Smooth muscle cell (in vitro differentiated cells): ENCODE measurements at regions not wholly inside any gene's neighbourhood (a gene's known extent, or its start where the extent isn't known, plus 50 kb on each side); places are given as distances from the start of the nearest gene placed in this dataset.

Experiments used
- DNase-seq: peaks from one replicate; lab custom pipeline; 2025; ENCODE audit not compliant: unreplicated experiment; lab: John Stamatoyannopoulos, UW
- H2AFZ ChIP-seq: fragments of 200-600 bp; sonication (generic); 2 replicates; pipeline ENCODE4 v1.6.0; 2016; ENCODE audit warnings: antibody characterized with exemption, low read depth, mild to moderate bottlenecking
- H3F3A ChIP-seq: fragments of 200-600 bp; sonication (generic); 2 replicates; pipeline ENCODE4 v1.6.0; 2017; ENCODE audit warnings: antibody characterized with exemption, low read depth
- H3K27ac ChIP-seq: fragments of 200-600 bp; sonication (generic); 2 replicates; pipeline ENCODE4 v1.5.1; 2016; ENCODE audit warnings: low read depth, mild to moderate bottlenecking
- H3K27me3 ChIP-seq: fragments of 200-600 bp; sonication (generic); 2 replicates; pipeline ENCODE4 v1.6.1; 2016; ENCODE audit warnings: low read depth, mild to moderate bottlenecking
- H3K36me3 ChIP-seq: fragments of 200-600 bp; sonication (generic); 2 replicates; pipeline ENCODE4 v1.5.1; 2016; ENCODE audit warnings: low read depth
- H3K4me1 ChIP-seq: fragments of 200-600 bp; sonication (generic); 2 replicates; pipeline ENCODE4 v1.5.1; 2016; ENCODE audit warnings: low read depth
- H3K4me2 ChIP-seq: fragments of 200-600 bp; sonication (generic); 2 replicates; pipeline ENCODE4 v1.6.0; 2016; ENCODE audit warnings: mild to moderate bottlenecking
- H3K4me3 ChIP-seq: fragments of 200-600 bp; sonication (generic); 2 replicates; pipeline ENCODE4 v1.5.1; 2016; ENCODE audit warnings: mild to moderate bottlenecking
- H3K79me2 ChIP-seq: fragments of 200-600 bp; sonication (generic); 2 replicates; pipeline ENCODE4 v1.6.0; 2016; ENCODE audit warnings: low read depth, mild to moderate bottlenecking
- H3K9ac ChIP-seq: fragments of 200-600 bp; sonication (generic); 2 replicates; pipeline ENCODE4 v1.6.0; 2016; ENCODE audit warnings: low read depth
- H3K9me3 ChIP-seq: fragments of 200-600 bp; sonication (generic); replicated peaks from 2 replicates; pipeline ENCODE4 v1.5.1; 2016; ENCODE audit warnings: low read depth
- H4K20me1 ChIP-seq: fragments of 200-600 bp; sonication (generic); 2 replicates; pipeline ENCODE4 v1.6.0; 2016; ENCODE audit warnings: low read depth
- WGBS: methylation state at CpG from one replicate; pipeline ENCODE4 v1.1.7; 2016; ENCODE audit warnings: low lambda C conversion rate; 5-methylcytosine and 5-hydroxymethylcytosine counted together
- TF ChIP-seq, protein P1 (sequence below): fragments of 200-600 bp; sonication (generic); IDR thresholded peaks from 2 replicates; pipeline ENCODE4 v1.5.1; 2017; ENCODE audit warnings: borderline replicate concordance, mild to moderate bottlenecking, antibody characterized with exemption; ENCODE audit not compliant: insufficient read depth, poor library complexity, severe bottlenecking

DNA sequence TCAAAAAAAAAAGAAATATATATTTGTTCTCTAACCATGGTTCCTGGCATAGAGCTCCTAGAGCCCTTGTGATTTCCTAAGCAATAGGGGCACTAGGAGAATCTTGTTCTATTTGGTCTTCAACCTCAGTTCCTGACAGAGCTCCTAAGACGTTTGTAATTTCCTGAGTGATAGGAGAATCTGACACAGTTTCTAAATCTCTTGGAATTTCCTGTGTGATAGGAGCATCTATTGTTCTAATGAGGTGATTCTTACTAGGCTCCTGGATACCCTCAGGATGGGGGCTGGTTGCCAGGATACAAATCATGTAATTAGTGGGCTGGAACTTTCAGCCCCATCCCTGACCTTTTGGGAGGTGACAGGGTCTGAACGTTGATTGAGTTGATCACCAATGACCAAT is 245.8 kb downstream of the ZEB2 start:
- TF ChIP-seq, protein P1, sequence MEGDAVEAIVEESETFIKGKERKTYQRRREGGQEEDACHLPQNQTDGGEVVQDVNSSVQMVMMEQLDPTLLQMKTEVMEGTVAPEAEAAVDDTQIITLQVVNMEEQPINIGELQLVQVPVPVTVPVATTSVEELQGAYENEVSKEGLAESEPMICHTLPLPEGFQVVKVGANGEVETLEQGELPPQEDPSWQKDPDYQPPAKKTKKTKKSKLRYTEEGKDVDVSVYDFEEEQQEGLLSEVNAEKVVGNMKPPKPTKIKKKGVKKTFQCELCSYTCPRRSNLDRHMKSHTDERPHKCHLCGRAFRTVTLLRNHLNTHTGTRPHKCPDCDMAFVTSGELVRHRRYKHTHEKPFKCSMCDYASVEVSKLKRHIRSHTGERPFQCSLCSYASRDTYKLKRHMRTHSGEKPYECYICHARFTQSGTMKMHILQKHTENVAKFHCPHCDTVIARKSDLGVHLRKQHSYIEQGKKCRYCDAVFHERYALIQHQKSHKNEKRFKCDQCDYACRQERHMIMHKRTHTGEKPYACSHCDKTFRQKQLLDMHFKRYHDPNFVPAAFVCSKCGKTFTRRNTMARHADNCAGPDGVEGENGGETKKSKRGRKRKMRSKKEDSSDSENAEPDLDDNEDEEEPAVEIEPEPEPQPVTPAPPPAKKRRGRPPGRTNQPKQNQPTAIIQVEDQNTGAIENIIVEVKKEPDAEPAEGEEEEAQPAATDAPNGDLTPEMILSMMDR = no peak
- Histone ChIP-seq H3K4me3 (no peak overlapping the region), H3K36me3 (no peaks in the 10 kb centered on the region), H3K9me3 (no peaks in the 10 kb centered on the region), H3F3A (no peaks in the 10 kb centered on the region), H3K79me2 (peaks cover 2% of the 10 kb centered on the region), H2AFZ (no peak overlapping the region), H3K4me1 (no peaks in the 10 kb centered on the region), H3K4me2 (no peak overlapping the region), H3K27me3 (no peaks in the 10 kb centered on the region), H3K27ac (no peak overlapping the region), H3K9ac (no peak overlapping the region), H4K20me1 (no peaks in the 10 kb centered on the region)
- no peak for DNase-seq
- WGBS = 56% methylated on average over 2 of the region's 2 CpGs

DNA sequence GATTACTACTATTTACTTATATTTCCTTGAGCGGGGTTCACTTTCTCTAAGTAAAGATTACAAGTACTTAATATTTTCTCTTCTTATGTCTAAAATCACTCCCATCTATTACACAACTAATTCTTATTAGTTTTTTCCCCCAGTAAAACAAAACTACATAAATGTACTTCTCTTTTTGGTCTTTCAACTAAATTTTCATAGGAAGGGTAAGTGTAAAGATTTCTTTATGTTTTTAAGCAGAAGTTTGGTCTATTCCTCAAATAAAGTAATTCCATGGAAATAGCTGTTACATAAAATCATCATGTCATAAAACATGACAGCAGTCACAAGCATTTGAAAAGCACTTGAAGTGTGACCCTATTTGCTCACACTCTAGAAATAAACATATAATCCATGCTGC is 249.0 kb downstream of the ZEB2 start:
- Histone ChIP-seq H3F3A (no peaks in the 10 kb centered on the region), H3K27me3 (no peaks in the 10 kb centered on the region), H3K4me3 (no peak overlapping the region), H3K27ac (no peak overlapping the region), H3K36me3 (no peaks in the 10 kb centered on the region), H4K20me1 (no peaks in the 10 kb centered on the region), H3K4me2 (no peak overlapping the region), H3K9ac (no peak overlapping the region), H2AFZ (no peak overlapping the region), H3K4me1 (no peaks in the 10 kb centered on the region), H3K79me2 (no peaks in the 10 kb centered on the region), H3K9me3 (no peaks in the 10 kb centered on the region)
- WGBS = 100% methylated on average over 1 of the region's 1 CpG
- DNase-seq = no peak
- TF ChIP-seq, protein P1 = no peak

DNA sequence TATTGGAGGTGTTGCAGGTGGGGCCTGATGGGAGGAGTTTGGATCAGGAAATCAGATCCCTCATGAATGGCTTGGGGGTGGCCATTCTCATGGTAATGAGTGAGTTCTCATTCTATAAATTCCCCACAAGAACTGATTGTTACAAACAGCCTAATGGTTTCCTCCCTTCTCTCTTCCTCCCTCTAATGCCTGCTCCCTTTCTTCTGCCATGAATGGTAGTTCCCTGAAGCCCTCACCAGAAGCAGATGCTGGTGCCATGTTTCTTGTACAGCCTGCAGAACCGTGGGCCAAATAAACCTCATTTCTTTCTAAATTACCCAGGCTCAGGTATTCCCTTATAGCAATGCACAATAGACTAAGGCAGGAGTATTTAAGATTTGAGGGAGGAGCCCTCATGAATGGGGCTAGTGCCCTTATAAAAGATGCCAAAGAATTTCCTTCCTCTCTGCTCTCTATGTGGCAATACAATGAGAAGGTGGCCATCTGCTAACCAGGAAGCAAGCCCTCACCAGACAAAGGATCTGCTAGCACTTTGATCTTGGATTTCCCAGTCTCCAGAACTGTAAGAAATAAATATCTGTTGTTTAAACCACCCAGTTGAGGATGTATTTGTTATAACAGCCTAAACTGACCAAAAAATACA is 251.8 kb downstream of the ZEB2 start:
- 59% methylated on average over 1 of the region's 1 CpG for WGBS

More for the DNA sequence above, 251.8 kb downstream of the ZEB2 start:
- H3K4me3 ChIP-seq = no peak overlapping the region
- H3K4me1 ChIP-seq = no peaks in the 10 kb centered on the region
- H3K79me2 ChIP-seq = peaks cover 4% of the 10 kb centered on the region
- DNase-seq = no peak
- no peaks in the 10 kb centered on the region for H3F3A ChIP-seq
- no peaks in the 10 kb centered on the region for H3K27me3 ChIP-seq
- H3K9me3 ChIP-seq = no peaks in the 10 kb centered on the region
- no peak overlapping the region for H2AFZ ChIP-seq
- no peak overlapping the region for H3K9ac ChIP-seq
- no peak overlapping the region for H3K4me2 ChIP-seq
- TF ChIP-seq, protein P1 = no peak
- no peaks in the 10 kb centered on the region for H3K36me3 ChIP-seq
- no peaks in the 10 kb centered on the region for H4K20me1 ChIP-seq
- H3K27ac ChIP-seq = no peak overlapping the region
